ENCODE measurements at regions not wholly inside any gene's neighbourhood (a gene's known extent, or its start where the extent isn't known, plus 50 kb on each side); places are given as distances from the start of the nearest gene placed in this dataset.
A peak's percentile ranks its signal among the peaks of the same experiment; 100 is the strongest.

DNA sequence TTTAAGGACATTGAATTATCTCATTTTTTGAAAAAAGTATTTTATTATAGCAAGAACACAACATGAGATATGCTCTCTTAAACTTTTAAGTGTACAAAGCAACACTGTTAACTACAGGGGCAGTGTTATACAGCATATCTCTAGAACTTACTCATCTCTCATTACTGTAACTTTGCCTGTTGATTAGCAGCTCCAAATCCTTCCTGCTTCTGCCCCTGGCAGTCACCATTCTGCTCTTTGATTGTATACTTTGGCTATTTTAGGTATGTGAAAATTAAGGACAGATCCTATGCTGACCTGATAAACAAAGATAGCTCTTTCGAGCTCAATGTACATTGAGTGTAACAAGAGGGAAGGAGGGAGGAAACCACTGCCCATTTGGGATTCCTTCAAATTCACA lies 1349.8 kb upstream of the GJE1 start:
- DNase-seq (ENCODE audit: low read depth in 2 of 2): no peak

GRCh38 chr6:140779991-140780596 lies 1352.6 kb upstream of the GJE1 start:
- DNase-seq (ENCODE audit: low read depth in 2 of 2): no peak

DNA sequence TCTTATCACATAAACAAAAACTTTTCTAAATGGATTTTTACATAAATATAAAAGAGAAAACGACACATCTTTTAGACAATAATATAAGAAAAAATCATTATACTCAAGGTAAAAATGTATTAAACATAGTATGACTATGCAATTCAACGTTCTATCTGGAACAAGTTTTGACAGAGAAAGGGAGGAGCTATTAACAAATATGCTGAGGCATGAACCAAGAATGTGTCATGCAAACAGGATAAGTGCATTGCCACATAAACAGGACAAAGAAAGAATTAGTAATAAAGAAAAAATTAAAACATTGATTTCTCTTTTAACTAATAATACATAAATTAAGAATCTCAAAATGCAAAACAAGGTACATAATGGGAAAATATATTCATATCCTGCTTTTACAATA lies 1353.4 kb upstream of the GJE1 start:
- DNase-seq (ENCODE audit: low read depth in 2 of 2): no peak

GRCh38 chr6:140777780-140778179 lies 1354.9 kb upstream of the GJE1 start:
- DNase-seq (ENCODE audit: low read depth in 2 of 2): no peak

GRCh38 chr6:140775061-140775460 lies 1357.7 kb upstream of the GJE1 start:
- no peak for DNase-seq (ENCODE audit: low read depth in 2 of 2)

GRCh38 chr6:140774080-140774505 lies 1358.6 kb upstream of the GJE1 start:
- peak; percentile 28 to 90 for DNase-seq (ENCODE audit: low read depth in 2 of 2)

DNA sequence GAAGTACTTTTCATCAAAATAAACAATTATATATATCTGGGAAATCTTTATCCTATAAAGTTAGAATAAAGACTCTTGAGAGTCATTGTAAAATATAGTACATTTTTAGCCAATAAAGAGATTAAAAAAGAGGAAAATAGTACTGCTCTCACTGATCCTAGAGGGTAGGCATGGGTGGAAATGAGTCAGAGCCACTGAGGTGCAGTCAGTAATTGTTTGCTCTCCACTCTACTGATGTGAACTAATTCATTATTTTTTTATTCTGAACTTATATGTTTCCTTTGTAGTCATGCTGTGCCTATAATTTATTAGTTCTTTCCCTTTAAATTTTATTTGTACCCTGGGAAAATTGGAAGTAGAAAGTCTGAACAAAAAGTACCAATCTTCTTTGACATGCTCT lies 1359.4 kb upstream of the GJE1 start:
- peak; percentile 17 to 89 for DNase-seq (ENCODE audit: low read depth in 2 of 2)

- no peak for DNase-seq (ENCODE audit: low read depth in 2 of 2)
These were observed 1360.1 kb upstream of the GJE1 start for GRCh38 chr6:140772576-140772975.

- DNase-seq (ENCODE audit: low read depth in 2 of 2): no peak
These were observed 1364.6 kb upstream of the GJE1 start for GRCh38 chr6:140768133-140768532.

DNA sequence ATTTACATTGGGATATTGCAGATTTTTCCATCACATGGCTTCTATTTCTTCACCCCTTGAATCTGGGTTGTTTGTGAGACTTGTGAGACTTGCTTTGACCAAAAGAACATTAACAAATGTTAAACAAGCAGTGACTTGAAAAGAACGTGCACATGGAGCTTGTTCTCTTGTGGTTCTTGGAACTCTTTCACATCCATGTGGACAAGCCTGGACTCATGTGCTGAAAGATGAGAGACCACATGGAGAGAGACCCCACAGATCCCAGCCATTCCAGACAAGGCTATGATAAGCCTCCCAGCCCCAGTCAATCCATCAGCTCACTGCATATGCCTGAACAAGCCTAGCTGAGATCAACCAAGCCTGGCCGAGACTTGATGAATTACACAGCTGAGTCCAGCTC lies 1365.7 kb upstream of the GJE1 start:
- DNase-seq (ENCODE audit: low read depth in 2 of 2): no peak

- DNase-seq (ENCODE audit: low read depth in 2 of 2): no peak
These were observed 1374.4 kb upstream of the GJE1 start for GRCh38 chr6:140758169-140758877.

GRCh38 chr6:140752234-140752633 lies 1377.8 kb upstream of the CITED2 start:
- no peak for DNase-seq (ENCODE audit: low read depth in 2 of 2)

- DNase-seq (ENCODE audit: low read depth in 2 of 2): no peak
These were observed 1372.7 kb upstream of the CITED2 start for GRCh38 chr6:140747114-140747513.

DNA sequence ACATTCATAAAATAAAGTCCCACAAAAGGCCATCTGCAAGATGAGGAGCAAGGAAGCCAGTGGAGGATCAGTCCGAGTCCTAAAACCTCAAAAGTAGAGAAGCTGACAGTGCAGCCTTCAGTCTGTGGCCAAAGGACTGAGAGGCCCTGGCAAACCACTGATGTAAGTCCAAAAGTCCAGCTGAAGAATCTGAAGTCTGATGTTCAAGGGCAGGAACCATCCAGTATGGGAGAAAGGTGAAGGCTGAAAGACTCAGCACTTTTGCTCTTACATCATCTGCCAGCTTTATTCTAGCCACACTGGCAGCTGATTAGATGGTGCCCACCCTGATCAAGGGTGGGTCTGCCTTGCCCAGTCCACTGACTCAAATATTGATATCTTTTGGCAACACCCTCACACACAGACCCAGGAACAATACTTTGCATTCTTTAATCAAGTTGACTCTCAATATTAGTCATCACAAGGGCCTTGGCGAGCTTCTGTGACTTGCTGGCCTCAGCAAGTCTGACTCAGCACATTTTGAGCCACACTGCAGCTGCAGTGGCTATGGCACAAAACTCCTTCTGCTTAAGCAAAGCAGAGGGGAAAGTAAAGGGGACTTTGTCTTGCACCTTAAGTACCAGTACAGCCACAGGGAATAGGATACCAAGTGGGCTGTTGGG lies 1370.3 kb upstream of the CITED2 start:
- DNase-seq (ENCODE audit: low read depth in 2 of 2): peak in 1 of 2 donors; percentile 4

DNA sequence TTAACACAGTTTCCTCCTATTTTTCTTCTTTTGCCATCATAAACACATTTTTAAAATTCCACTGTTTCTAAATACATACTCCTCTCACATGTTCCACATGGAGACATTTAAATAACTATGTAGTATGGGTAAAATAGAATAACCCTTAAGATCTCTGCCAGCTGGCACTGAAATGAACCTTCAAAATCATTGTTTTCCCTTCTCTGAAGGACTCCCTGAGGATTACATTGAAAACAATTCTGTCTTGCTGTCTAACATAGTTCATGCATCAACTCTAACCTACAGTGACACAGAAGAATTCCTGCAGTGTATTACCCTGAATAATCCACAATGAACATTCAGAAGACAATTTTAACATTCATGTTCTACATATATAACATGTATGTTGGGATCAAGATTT lies 1361.8 kb upstream of the CITED2 start:
- peak in 1 of 2 donors; percentile 65 for DNase-seq (ENCODE audit: low read depth in 2 of 2)

DNA sequence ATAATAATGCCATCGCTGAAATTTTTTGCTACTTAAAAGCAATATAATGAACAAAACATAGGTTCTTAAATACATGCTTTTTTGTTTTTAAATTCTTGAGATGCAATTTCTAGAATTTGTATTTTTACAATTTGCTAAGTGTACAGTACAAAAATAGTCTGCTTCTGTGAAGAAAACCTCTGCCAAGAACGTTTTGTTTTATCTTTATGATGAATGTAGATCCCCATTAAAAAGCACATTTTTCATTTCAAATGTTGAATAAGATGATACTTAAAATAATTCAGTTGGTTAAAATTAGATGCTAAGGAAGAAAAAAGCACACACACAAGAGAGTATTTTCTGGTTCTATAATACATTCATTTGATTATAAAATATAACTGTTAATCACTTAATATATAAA lies 1358.5 kb upstream of the CITED2 start:
- no peak for DNase-seq (ENCODE audit: low read depth in 2 of 2)

DNA sequence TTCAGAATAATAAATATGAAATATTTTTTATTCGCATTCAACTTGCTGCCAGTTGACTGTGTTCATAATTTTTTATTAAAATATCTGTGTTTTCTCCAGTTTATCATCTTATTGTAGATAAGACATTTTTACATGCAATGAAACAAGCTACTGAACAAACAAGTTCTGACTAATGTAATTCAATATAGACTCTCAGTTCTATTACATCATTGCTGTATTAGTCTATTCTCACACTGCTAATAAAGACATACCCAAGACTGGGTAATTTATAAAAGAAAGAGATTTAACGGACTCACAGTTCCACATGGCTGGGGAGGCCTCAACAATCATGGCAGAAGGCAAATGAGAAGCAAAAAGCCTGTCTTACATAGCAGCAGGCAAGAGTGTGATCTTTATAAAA lies 1357.7 kb upstream of the CITED2 start:
- no peak for DNase-seq (ENCODE audit: low read depth in 2 of 2)

DNA sequence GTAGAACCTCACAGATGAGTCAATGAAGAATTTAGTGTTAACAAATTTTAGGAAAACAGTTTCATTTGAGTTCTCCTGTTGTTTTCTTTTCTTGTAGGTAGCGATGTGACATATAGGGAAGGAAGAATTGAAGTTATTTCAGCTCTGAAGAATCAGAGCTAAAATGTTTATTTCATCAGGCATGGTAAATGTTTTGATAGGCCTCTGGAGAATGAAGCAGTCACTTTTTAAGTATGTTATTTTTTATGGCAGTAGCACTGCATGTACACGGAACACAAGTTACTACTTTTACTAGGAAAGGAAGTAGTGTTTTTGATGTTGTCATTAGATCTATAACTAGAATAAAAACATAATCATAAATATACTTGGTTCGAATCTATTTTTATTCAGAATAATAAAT lies 1357.3 kb upstream of the CITED2 start:
- DNase-seq (ENCODE audit: low read depth in 2 of 2): no peak

- DNase-seq (ENCODE audit: low read depth in 2 of 2): no peak
These were observed 1355.1 kb upstream of the CITED2 start for GRCh38 chr6:140729521-140729920.

DNA sequence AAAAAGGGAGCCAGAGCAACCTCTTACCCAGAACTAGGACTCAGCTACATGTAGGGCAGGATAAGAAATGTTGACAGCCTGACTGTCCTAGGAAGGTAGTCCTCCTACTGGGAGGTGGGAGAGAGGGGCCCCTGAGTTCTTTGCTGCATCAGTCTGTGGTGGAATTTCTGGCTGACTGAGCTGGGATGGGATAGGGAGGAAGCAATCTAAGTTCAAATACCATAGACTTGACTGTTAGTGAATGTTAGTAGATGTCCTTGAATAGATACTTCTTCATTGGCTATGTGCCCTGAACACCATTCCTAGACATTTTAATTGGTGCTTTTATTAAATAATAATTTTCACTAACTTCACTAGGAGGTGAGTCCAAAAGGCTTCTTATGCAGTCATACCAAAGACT lies 1343.6 kb upstream of the CITED2 start:
- no peak for DNase-seq (ENCODE audit: low read depth in 2 of 2)

- no peak for DNase-seq (ENCODE audit: low read depth in 2 of 2)
These were observed 1339.0 kb upstream of the CITED2 start for GRCh38 chr6:140713495-140713894.

DNA sequence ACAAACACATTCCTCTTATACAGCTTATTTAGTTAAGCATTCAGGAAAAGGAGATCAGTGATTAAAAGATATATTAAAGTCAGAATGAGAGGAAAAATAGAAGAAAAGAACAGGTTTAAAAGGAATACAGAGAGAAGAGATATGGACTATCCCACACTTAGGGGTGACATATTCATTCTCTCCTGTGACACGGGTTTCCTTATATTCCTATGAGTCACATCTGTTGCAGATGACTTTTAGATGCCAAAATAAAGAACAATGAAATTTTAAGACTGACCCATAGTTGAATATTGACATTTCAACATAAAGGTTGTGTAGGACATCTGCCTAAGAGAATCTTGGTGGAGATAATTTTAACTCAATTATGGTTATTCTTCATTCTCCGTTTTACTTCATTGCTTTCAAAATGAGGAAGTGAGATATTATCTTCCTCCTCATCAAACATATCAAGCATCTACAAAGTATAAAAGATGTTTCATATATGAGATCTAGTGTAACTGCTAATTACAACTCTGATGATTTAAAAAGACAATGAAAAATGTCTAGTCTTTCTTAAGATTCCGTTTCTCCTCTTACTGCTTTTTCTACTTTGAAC lies 1336.7 kb upstream of the CITED2 start:
- peak in 1 of 2 donors; percentile 2 for DNase-seq (ENCODE audit: low read depth in 2 of 2)

GRCh38 chr6:140708441-140708840 lies 1334.0 kb upstream of the CITED2 start:
- DNase-seq (ENCODE audit: low read depth in 2 of 2): no peak

Measured in dermis microvascular lymphatic vessel endothelial cell (primary cell).